ENCODE measurements at regions not wholly inside any gene's neighbourhood (a gene's known extent, or its start where the extent isn't known, plus 50 kb on each side); places are given as distances from the start of the nearest gene placed in this dataset.

DNA sequence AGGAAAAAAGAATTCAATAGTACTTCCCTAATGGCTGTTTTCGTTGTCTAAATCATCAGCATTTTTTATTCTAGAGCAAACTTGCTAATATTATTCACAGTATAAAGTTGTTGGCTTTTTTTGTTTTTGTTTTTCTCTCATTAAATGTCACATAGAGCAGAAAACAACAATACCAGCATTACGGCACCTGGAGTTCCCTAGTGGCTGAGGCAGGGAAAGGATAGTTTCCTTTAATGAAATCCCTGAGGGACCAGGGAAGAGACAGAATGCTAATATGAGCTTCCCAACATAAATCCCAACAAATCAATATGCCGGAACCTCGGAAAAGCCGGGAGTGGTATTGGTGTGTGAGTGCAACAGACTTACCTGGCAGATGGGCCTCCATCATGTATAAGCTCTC, 235.2 kb upstream of the ASCC3 start:
- no peak overlapping the region for H3K27ac ChIP-seq (ENCODE audit: low read depth)
- Mint-ChIP-seq H3K27me3 (ENCODE audit: insufficient read depth, low read depth, poor library complexity) (no peaks in the 10 kb centered on the region), H3K4me1 (peaks cover 19% of the 10 kb centered on the region; the same call in 2 of the 3 replicates), H3K36me3 (ENCODE audit: low read depth) (no peaks in the 10 kb centered on the region), H3K9me3 (no peaks in the 10 kb centered on the region), H3K4me3 (no peak overlapping the region), H3K27ac (no peak overlapping the region)
- no peaks in the 10 kb centered on the region for H4K20me1 ChIP-seq (replicated peaks; ENCODE audit: insufficient read depth)
- DNase-seq (ENCODE audit: low spot score), result peak; percentile 18
- H3K4me1 ChIP-seq (ENCODE audit: insufficient read depth), result peaks cover 29% of the 10 kb centered on the region
- H3K4me3 ChIP-seq, result no peak overlapping the region
- no peaks in the 10 kb centered on the region for H3F3A ChIP-seq (replicated peaks; ENCODE audit: low read depth)
- TF ChIP-seq, protein P1, sequence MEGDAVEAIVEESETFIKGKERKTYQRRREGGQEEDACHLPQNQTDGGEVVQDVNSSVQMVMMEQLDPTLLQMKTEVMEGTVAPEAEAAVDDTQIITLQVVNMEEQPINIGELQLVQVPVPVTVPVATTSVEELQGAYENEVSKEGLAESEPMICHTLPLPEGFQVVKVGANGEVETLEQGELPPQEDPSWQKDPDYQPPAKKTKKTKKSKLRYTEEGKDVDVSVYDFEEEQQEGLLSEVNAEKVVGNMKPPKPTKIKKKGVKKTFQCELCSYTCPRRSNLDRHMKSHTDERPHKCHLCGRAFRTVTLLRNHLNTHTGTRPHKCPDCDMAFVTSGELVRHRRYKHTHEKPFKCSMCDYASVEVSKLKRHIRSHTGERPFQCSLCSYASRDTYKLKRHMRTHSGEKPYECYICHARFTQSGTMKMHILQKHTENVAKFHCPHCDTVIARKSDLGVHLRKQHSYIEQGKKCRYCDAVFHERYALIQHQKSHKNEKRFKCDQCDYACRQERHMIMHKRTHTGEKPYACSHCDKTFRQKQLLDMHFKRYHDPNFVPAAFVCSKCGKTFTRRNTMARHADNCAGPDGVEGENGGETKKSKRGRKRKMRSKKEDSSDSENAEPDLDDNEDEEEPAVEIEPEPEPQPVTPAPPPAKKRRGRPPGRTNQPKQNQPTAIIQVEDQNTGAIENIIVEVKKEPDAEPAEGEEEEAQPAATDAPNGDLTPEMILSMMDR (conservative IDR thresholded peaks at IDR 0.05; ENCODE audit: low read depth in 2 of 2), result peak in 1 of 2 experiments; percentile 22; a peak in 2 of 4 replicates
- TF ChIP-seq, protein P2, sequence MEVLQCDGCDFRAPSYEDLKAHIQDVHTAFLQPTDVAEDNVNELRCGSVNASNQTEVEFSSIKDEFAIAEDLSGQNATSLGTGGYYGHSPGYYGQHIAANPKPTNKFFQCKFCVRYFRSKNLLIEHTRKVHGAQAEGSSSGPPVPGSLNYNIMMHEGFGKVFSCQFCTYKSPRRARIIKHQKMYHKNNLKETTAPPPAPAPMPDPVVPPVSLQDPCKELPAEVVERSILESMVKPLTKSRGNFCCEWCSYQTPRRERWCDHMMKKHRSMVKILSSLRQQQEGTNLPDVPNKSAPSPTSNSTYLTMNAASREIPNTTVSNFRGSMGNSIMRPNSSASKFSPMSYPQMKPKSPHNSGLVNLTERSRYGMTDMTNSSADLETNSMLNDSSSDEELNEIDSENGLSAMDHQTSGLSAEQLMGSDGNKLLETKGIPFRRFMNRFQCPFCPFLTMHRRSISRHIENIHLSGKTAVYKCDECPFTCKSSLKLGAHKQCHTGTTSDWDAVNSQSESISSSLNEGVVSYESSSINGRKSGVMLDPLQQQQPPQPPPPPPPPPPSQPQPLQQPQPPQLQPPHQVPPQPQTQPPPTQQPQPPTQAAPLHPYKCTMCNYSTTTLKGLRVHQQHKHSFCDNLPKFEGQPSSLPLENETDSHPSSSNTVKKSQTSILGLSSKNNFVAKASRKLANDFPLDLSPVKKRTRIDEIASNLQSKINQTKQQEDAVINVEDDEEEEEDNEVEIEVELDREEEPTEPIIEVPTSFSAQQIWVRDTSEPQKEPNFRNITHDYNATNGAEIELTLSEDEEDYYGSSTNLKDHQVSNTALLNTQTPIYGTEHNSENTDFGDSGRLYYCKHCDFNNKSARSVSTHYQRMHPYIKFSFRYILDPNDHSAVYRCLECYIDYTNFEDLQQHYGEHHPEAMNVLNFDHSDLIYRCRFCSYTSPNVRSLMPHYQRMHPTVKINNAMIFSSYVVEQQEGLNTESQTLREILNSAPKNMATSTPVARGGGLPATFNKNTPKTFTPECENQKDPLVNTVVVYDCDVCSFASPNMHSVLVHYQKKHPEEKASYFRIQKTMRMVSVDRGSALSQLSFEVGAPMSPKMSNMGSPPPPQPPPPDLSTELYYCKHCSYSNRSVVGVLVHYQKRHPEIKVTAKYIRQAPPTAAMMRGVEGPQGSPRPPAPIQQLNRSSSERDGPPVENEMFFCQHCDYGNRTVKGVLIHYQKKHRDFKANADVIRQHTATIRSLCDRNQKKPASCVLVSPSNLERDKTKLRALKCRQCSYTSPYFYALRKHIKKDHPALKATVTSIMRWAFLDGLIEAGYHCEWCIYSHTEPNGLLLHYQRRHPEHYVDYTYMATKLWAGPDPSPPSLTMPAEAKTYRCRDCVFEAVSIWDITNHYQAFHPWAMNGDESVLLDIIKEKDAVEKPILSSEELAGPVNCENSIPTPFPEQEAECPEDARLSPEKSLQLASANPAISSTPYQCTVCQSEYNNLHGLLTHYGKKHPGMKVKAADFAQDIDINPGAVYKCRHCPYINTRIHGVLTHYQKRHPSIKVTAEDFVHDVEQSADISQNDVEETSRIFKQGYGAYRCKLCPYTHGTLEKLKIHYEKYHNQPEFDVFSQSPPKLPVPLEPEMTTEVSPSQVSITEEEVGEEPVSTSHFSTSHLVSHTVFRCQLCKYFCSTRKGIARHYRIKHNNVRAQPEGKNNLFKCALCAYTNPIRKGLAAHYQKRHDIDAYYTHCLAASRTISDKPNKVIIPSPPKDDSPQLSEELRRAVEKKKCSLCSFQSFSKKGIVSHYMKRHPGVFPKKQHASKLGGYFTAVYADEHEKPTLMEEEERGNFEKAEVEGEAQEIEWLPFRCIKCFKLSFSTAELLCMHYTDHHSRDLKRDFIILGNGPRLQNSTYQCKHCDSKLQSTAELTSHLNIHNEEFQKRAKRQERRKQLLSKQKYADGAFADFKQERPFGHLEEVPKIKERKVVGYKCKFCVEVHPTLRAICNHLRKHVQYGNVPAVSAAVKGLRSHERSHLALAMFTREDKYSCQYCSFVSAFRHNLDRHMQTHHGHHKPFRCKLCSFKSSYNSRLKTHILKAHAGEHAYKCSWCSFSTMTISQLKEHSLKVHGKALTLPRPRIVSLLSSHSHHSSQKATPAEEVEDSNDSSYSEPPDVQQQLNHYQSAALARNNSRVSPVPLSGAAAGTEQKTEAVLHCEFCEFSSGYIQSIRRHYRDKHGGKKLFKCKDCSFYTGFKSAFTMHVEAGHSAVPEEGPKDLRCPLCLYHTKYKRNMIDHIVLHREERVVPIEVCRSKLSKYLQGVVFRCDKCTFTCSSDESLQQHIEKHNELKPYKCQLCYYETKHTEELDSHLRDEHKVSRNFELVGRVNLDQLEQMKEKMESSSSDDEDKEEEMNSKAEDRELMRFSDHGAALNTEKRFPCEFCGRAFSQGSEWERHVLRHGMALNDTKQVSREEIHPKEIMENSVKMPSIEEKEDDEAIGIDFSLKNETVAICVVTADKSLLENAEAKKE (CRISPR knock-in tag; IDR thresholded peaks at IDR 0.05), result no peak
- H3K79me2 ChIP-seq (replicated peaks; ENCODE audit: insufficient read depth), result no peaks in the 10 kb centered on the region
- H3K9me2 ChIP-seq (ENCODE audit: insufficient read depth), result peaks cover 9% of the 10 kb centered on the region
- H3K27me3 ChIP-seq (ENCODE audit: insufficient read depth), result no peaks in the 10 kb centered on the region
- 0 out of 2 replicates have a peak overlapping the region, but pooled peaks have one; percentile 33 for H2AFZ ChIP-seq
- H3K4me2 ChIP-seq, result no peak overlapping the region
- ATAC-seq, result peak; percentile 47
- no peaks in the 10 kb centered on the region for H3K36me3 ChIP-seq (ENCODE audit: insufficient read depth)
